GM12865 (cell line): ENCODE measurements at regions not wholly inside any gene's neighbourhood (a gene's known extent, or its start where the extent isn't known, plus 50 kb on each side); places are given as distances from the start of the nearest gene placed in this dataset.
"Not testable (repeated sequence)": the region's sequence is repeated elsewhere in the genome, so short reads cannot be mapped to it uniquely, and the experiment has no call there.

Experiments
- DNase-seq: peaks from one replicate; pipeline ENCODE4 v3.0.0; 2010; ENCODE audit warnings: low read depth
- H3K4me3 ChIP-seq: 2 replicates; pipeline ENCODE4 v1.5.1; 2011; ENCODE audit warnings: mild to moderate bottlenecking, low read depth, low read length, control low read depth
- CTCF ChIP-seq: IDR thresholded peaks from 2 replicates; pipeline ENCODE4 v1.5.1; 2011; ENCODE audit warnings: low read length, control low read depth, low read depth, inconsistent platforms; ENCODE audit not compliant: insufficient read depth; ENCODE audit errors: missing control alignments

- not testable (repeated sequence) for H3K4me3 ChIP-seq, DNase-seq
Measured at GRCh38 chrX:80508083-80508482, 87.8 kb downstream of the TENT5D start.

- H3K4me3 ChIP-seq, result no peak overlapping the region
- DNase-seq, result peak; percentile 3
- no peak for TF ChIP-seq CTCF
Measured at GRCh38 chrX:80511969-80512760, 91.9 kb downstream of the TENT5D start.

GRCh38 chrX:80512924-80513323 lies 92.7 kb downstream of the TENT5D start:
- H3K4me3 ChIP-seq, result no peak overlapping the region
- DNase-seq, result no peak
- TF ChIP-seq CTCF, result no peak

- DNase-seq, result no peak
- TF ChIP-seq CTCF, result no peak
- H3K4me3 ChIP-seq, result no peak overlapping the region
Measured at GRCh38 chrX:80513625-80514024, 93.4 kb downstream of the TENT5D start.

GRCh38 chrX:80537096-80537495 lies 116.8 kb downstream of the TENT5D start:
- TF ChIP-seq CTCF, result no peak
- H3K4me3 ChIP-seq, result no peak overlapping the region

GRCh38 chrX:80550722-80551121 lies 130.5 kb downstream of the TENT5D start:
- peak; percentile 36 for TF ChIP-seq CTCF
- DNase-seq, result peak; percentile 25

More at GRCh38 chrX:80537096-80537495, 116.8 kb downstream of the TENT5D start:
- no peak for DNase-seq

GRCh38 chrX:80556148-80556547 lies 135.9 kb downstream of the TENT5D start:
- no peak for TF ChIP-seq CTCF
- no peak for DNase-seq

More at GRCh38 chrX:80550722-80551121, 130.5 kb downstream of the TENT5D start:
- H3K4me3 ChIP-seq, result no peak overlapping the region

More at GRCh38 chrX:80556148-80556547, 135.9 kb downstream of the TENT5D start:
- no peak overlapping the region for H3K4me3 ChIP-seq
